ENCODE measurements at regions not wholly inside any gene's neighbourhood (a gene's known extent, or its start where the extent isn't known, plus 50 kb on each side); places are given as distances from the start of the nearest gene placed in this dataset.

- Mint-ChIP-seq H3K27me3 (ENCODE audit: unreplicated experiment) (no peaks in the 10 kb centered on the region), H3K4me3 (ENCODE audit: low read depth, unreplicated experiment) (no peak overlapping the region), H3K27ac (ENCODE audit: unreplicated experiment) (no peak overlapping the region), H3K9me3 (ENCODE audit: low read depth, unreplicated experiment) (peaks cover 10% of the 10 kb centered on the region), H3K4me1 (ENCODE audit: low read depth, unreplicated experiment) (no peaks in the 10 kb centered on the region), H3K36me3 (ENCODE audit: insufficient read depth, unreplicated experiment) (no peaks in the 10 kb centered on the region)
- no TSS peak for BruUV-seq (replicated peaks)
- intact Hi-C loops (cut with micrococcal nuclease; ENCODE audit: unreplicated experiment), result no loop called here
- CTCF ChIA-PET, result no interaction called here
- no peak for TF ChIP-seq CTCF (IDR thresholded peaks at IDR 0.05; ENCODE audit: unreplicated experiment)
- no peak for DNase-seq
These were observed 145.3 kb upstream of the ZNF521 start for GRCh38 chr18:25497151-25497794.

- Mint-ChIP-seq H3K27ac (ENCODE audit: unreplicated experiment) (no peak overlapping the region), H3K4me1 (ENCODE audit: low read depth, unreplicated experiment) (no peaks in the 10 kb centered on the region), H3K9me3 (ENCODE audit: low read depth, unreplicated experiment) (peaks cover 10% of the 10 kb centered on the region), H3K36me3 (ENCODE audit: insufficient read depth, unreplicated experiment) (no peaks in the 10 kb centered on the region), H3K4me3 (ENCODE audit: low read depth, unreplicated experiment) (no peak overlapping the region), H3K27me3 (ENCODE audit: unreplicated experiment) (no peaks in the 10 kb centered on the region)
- TF ChIP-seq CTCF (IDR thresholded peaks at IDR 0.05; ENCODE audit: unreplicated experiment), result no peak
- no TSS peak for BruUV-seq (replicated peaks)
- DNase-seq, result no peak
- CTCF ChIA-PET, result no interaction called here
- intact Hi-C loops (cut with micrococcal nuclease; ENCODE audit: unreplicated experiment), result no loop called here
These were observed 144.6 kb upstream of the ZNF521 start for GRCh38 chr18:25496544-25496943.

GRCh38 chr18:25495606-25496005 lies 143.6 kb upstream of the ZNF521 start:
- H3K27ac Mint-ChIP-seq (ENCODE audit: unreplicated experiment), result no peak overlapping the region
- no peak for TF ChIP-seq CTCF (IDR thresholded peaks at IDR 0.05; ENCODE audit: unreplicated experiment)
- H3K9me3 Mint-ChIP-seq (ENCODE audit: low read depth, unreplicated experiment), result peaks cover 13% of the 10 kb centered on the region
- BruUV-seq (replicated peaks), result no TSS peak
- H3K4me3 Mint-ChIP-seq (ENCODE audit: low read depth, unreplicated experiment), result no peak overlapping the region
- intact Hi-C loops (cut with micrococcal nuclease; ENCODE audit: unreplicated experiment), result no loop called here
- no peaks in the 10 kb centered on the region for H3K4me1 Mint-ChIP-seq (ENCODE audit: low read depth, unreplicated experiment)
- DNase-seq, result no peak
- CTCF ChIA-PET, result no interaction called here
- H3K27me3 Mint-ChIP-seq (ENCODE audit: unreplicated experiment), result no peaks in the 10 kb centered on the region
- no peaks in the 10 kb centered on the region for H3K36me3 Mint-ChIP-seq (ENCODE audit: insufficient read depth, unreplicated experiment)

GRCh38 chr18:25494888-25495287 lies 142.9 kb upstream of the ZNF521 start:
- TF ChIP-seq CTCF (IDR thresholded peaks at IDR 0.05; ENCODE audit: unreplicated experiment), result no peak
- no TSS peak for BruUV-seq (replicated peaks)
- peaks cover 13% of the 10 kb centered on the region for H3K9me3 Mint-ChIP-seq (ENCODE audit: low read depth, unreplicated experiment)
- H3K4me3 Mint-ChIP-seq (ENCODE audit: low read depth, unreplicated experiment), result no peak overlapping the region
- no peak overlapping the region for H3K27ac Mint-ChIP-seq (ENCODE audit: unreplicated experiment)
- no peak for DNase-seq
- intact Hi-C loops (cut with micrococcal nuclease; ENCODE audit: unreplicated experiment), result no loop called here
- no peaks in the 10 kb centered on the region for H3K4me1 Mint-ChIP-seq (ENCODE audit: low read depth, unreplicated experiment)
- H3K27me3 Mint-ChIP-seq (ENCODE audit: unreplicated experiment), result no peaks in the 10 kb centered on the region
- CTCF ChIA-PET, result no interaction called here
- H3K36me3 Mint-ChIP-seq (ENCODE audit: insufficient read depth, unreplicated experiment), result no peaks in the 10 kb centered on the region
